Omental fat pad (tissue), 3 donors: ENCODE measurements at regions not wholly inside any gene's neighbourhood (a gene's known extent, or its start where the extent isn't known, plus 50 kb on each side); places are given as distances from the start of the nearest gene placed in this dataset.

Experiments
- ATAC-seq: fragments of 150-250 bp; one replicate; pipeline ENCODE4 v1.9.1; 2016; ENCODE audit warnings: mild to moderate bottlenecking, moderate library complexity; ENCODE audit not compliant: low FRiP score
- DNase-seq: peaks from one replicate; pipeline ENCODE4 v3.0.0-alpha.2; 2019; ENCODE audit warnings: low spot score
- CTCF ChIP-seq, 3 donors: fragments of 450-650 bp; IDR thresholded peaks; one replicate each; pipeline ENCODE4 v1.5.1; 2016 to 2017; ENCODE audit warnings: antibody characterized with exemption in 3 of 3, mild to moderate bottlenecking in 3 of 3, moderate library complexity in 2 of 3

- no peak for ATAC-seq
- no peak for DNase-seq
- TF ChIP-seq CTCF (IDR thresholded peaks at IDR 0.05): no peak
Measured at GRCh38 chr2:120958623-120959366, 223.1 kb downstream of the GLI2 start.

- DNase-seq (no peak), ATAC-seq (peak; percentile 81)
- no peak for TF ChIP-seq CTCF (IDR thresholded peaks at IDR 0.05)
Measured at GRCh38 chr2:120959426-120959825, 223.8 kb downstream of the GLI2 start.

GRCh38 chr2:120960770-120961366 is 225.2 kb downstream of the GLI2 start:
- TF ChIP-seq CTCF (IDR thresholded peaks at IDR 0.05): no peak
- ATAC-seq: no peak
- no peak for DNase-seq

GRCh38 chr2:120961396-120961795 is 225.7 kb downstream of the GLI2 start:
- TF ChIP-seq CTCF (IDR thresholded peaks at IDR 0.05): no peak
- ATAC-seq (no peak), DNase-seq (no peak)

- ATAC-seq (no peak), DNase-seq (no peak)
- no peak for TF ChIP-seq CTCF (IDR thresholded peaks at IDR 0.05)
Measured at GRCh38 chr2:120963997-120964705, 228.5 kb downstream of the GLI2 start.

GRCh38 chr2:120964819-120965218 is 229.2 kb downstream of the GLI2 start:
- TF ChIP-seq CTCF (IDR thresholded peaks at IDR 0.05): no peak
- no peak for ATAC-seq

More at GRCh38 chr2:120964819-120965218, 229.2 kb downstream of the GLI2 start:
- DNase-seq: no peak
